22Rv1 (cell line): ENCODE measurements at regions not wholly inside any gene's neighbourhood (a gene's known extent, or its start where the extent isn't known, plus 50 kb on each side); places are given as distances from the start of the nearest gene placed in this dataset.

Experiments
- CTCF ChIP-seq: fragments of 450-650 bp; IDR thresholded peaks from 2 replicates; pipeline ENCODE4 v1.5.1; 2017; ENCODE audit warnings: mild to moderate bottlenecking
- ZFX ChIP-seq: fragments of 450-650 bp; IDR thresholded peaks from 2 replicates; pipeline ENCODE4 v1.6.1; 2017; ENCODE audit warnings: antibody characterized with exemption, borderline replicate concordance

GRCh38 chr5:67268231-67269021 is 71.8 kb upstream of the CD180 start:
- TF ChIP-seq CTCF (no peak), ZFX (no peak)
